ENCODE measurements at regions not wholly inside any gene's neighbourhood (a gene's known extent, or its start where the extent isn't known, plus 50 kb on each side); places are given as distances from the start of the nearest gene placed in this dataset.

DNA sequence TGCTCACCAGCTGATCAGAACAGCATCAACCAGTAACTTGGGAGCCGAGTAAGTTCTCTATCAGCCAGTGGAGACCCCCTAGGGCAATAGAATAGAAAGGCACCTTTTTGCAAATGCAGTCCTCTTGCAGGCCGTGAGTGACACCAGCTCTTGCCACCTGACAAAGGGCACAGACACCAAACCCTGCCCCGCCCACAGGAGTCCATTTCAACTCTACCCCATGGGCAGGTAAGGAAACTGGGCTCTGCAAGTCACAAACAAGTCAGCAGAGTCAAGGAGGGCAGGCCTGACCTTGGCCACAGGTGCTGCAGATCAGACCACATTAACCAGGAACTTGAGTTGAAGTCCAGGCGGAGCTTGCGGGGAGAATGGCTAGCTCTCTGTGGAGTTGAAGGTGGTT lies 77.4 kb upstream of the SPATA13 start:
- ChIA-PET POLR2A (no interaction called here), CTCF (no interaction called here)
- H3K4me3 ChIP-seq = no peak overlapping the region
- DNase-seq (ENCODE audit: low read depth in 1 of 2, low spot score in 1 of 2) (no peak), ATAC-seq (no peak), FAIRE-seq (no peak)
- H3K4me2 ChIP-seq = no peak overlapping the region
- H3K27ac ChIP-seq = no peak overlapping the region
- H3K4me1 ChIP-seq = peaks cover 12% of the 10 kb centered on the region
- no peaks in the 10 kb centered on the region for H3K9me3 ChIP-seq
- 78% methylated on average over 4 of the region's 5 CpGs for WGBS (ENCODE audit: missing lambda C conversion rate)
- no peak for TF ChIP-seq SREBF2 (IDR thresholded peaks at IDR 0.05)
- TF ChIP-seq NR3C1 (IDR thresholded peaks at IDR 0.05) = no peak
- TF ChIP-seq RARB (CRISPR knock-in tag; IDR thresholded peaks at IDR 0.05) = no peak
- no peak for TF ChIP-seq MAZ (IDR thresholded peaks at IDR 0.05; ENCODE audit: borderline replicate concordance, low read depth, low read length)
- no peak for TF ChIP-seq TFCP2L1 (CRISPR knock-in tag; IDR thresholded peaks at IDR 0.05)
- no peak for TF ChIP-seq NFE2L2 (conservative IDR thresholded peaks at IDR 0.05; ENCODE audit: low read length)
- TF ChIP-seq MYC (IDR thresholded peaks at IDR 0.05; ENCODE audit: borderline replicate concordance, low read length) = no peak
- TF ChIP-seq ESRRA (IDR thresholded peaks at IDR 0.05; ENCODE audit: borderline replicate concordance, low read length) = no peak
- no peak for TF ChIP-seq HOXB5 (CRISPR knock-in tag; IDR thresholded peaks at IDR 0.05)
- TF ChIP-seq PHF8 (IDR thresholded peaks at IDR 0.05; ENCODE audit: borderline replicate concordance, low read depth) = no peak
- TF ChIP-seq KDM1A (IDR thresholded peaks at IDR 0.05; ENCODE audit: low read depth) = no peak
- no peak for TF ChIP-seq POLR2AphosphoS2 (conservative IDR thresholded peaks at IDR 0.05; ENCODE audit: low read length)
- TF ChIP-seq, protein P1, sequence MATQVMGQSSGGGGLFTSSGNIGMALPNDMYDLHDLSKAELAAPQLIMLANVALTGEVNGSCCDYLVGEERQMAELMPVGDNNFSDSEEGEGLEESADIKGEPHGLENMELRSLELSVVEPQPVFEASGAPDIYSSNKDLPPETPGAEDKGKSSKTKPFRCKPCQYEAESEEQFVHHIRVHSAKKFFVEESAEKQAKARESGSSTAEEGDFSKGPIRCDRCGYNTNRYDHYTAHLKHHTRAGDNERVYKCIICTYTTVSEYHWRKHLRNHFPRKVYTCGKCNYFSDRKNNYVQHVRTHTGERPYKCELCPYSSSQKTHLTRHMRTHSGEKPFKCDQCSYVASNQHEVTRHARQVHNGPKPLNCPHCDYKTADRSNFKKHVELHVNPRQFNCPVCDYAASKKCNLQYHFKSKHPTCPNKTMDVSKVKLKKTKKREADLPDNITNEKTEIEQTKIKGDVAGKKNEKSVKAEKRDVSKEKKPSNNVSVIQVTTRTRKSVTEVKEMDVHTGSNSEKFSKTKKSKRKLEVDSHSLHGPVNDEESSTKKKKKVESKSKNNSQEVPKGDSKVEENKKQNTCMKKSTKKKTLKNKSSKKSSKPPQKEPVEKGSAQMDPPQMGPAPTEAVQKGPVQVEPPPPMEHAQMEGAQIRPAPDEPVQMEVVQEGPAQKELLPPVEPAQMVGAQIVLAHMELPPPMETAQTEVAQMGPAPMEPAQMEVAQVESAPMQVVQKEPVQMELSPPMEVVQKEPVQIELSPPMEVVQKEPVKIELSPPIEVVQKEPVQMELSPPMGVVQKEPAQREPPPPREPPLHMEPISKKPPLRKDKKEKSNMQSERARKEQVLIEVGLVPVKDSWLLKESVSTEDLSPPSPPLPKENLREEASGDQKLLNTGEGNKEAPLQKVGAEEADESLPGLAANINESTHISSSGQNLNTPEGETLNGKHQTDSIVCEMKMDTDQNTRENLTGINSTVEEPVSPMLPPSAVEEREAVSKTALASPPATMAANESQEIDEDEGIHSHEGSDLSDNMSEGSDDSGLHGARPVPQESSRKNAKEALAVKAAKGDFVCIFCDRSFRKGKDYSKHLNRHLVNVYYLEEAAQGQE (IDR thresholded peaks at IDR 0.05) = no peak
- TF ChIP-seq, protein P2, sequence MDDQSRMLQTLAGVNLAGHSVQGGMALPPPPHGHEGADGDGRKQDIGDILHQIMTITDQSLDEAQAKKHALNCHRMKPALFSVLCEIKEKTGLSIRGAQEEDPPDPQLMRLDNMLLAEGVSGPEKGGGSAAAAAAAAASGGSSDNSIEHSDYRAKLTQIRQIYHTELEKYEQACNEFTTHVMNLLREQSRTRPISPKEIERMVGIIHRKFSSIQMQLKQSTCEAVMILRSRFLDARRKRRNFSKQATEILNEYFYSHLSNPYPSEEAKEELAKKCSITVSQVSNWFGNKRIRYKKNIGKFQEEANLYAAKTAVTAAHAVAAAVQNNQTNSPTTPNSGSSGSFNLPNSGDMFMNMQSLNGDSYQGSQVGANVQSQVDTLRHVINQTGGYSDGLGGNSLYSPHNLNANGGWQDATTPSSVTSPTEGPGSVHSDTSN (IDR thresholded peaks at IDR 0.05) = no peak
- TF ChIP-seq TP53 (CRISPR knock-in tag; IDR thresholded peaks at IDR 0.05) = no peak
- TF ChIP-seq, protein P3, sequence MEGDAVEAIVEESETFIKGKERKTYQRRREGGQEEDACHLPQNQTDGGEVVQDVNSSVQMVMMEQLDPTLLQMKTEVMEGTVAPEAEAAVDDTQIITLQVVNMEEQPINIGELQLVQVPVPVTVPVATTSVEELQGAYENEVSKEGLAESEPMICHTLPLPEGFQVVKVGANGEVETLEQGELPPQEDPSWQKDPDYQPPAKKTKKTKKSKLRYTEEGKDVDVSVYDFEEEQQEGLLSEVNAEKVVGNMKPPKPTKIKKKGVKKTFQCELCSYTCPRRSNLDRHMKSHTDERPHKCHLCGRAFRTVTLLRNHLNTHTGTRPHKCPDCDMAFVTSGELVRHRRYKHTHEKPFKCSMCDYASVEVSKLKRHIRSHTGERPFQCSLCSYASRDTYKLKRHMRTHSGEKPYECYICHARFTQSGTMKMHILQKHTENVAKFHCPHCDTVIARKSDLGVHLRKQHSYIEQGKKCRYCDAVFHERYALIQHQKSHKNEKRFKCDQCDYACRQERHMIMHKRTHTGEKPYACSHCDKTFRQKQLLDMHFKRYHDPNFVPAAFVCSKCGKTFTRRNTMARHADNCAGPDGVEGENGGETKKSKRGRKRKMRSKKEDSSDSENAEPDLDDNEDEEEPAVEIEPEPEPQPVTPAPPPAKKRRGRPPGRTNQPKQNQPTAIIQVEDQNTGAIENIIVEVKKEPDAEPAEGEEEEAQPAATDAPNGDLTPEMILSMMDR (IDR thresholded peaks at IDR 0.05) = no peak
- TF ChIP-seq, protein P4, sequence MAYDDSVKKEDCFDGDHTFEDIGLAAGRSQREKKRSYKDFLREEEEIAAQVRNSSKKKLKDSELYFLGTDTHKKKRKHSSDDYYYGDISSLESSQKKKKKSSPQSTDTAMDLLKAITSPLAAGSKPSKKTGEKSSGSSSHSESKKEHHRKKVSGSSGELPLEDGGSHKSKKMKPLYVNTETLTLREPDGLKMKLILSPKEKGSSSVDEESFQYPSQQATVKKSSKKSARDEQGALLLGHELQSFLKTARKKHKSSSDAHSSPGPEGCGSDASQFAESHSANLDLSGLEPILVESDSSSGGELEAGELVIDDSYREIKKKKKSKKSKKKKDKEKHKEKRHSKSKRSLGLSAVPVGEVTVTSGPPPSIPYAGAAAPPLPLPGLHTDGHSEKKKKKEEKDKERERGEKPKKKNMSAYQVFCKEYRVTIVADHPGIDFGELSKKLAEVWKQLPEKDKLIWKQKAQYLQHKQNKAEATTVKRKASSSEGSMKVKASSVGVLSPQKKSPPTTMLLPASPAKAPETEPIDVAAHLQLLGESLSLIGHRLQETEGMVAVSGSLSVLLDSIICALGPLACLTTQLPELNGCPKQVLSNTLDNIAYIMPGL (CRISPR knock-in tag; IDR thresholded peaks at IDR 0.05; ENCODE audit: borderline replicate concordance) = no peak

DNA sequence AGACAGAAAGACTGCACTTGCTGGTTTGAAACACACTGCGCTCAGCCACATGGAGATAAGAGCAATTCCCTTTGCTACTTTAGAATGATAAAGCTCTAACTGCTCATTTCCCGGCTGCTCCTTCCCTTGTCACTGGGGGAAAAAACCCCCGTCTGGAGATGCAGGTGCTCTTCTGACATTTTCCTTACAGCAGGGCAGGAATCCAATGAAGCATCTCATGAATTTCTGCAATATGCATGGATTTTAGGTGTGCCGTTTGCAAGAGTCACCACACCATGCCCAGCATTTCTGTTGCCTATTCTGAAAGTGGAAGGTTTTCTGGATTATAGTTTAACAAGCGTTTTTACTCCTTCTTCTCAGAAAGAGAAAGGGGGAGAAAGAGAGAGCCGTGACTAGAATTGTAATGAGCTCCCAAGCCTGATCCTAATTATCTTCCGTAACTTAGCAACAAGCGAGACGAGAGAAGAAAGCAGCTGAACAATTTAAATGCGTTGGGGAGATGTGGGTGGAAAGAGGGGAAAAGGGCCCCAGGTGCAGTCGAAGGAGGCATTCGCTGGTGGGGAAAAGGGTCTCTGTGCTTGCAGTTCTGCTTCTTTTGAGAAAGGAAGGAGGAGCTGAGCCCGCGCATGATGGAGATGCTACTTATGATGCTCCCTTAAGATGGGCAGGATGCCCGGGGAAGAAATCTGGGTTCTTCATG lies 76.6 kb upstream of the SPATA13 start:
- Histone ChIP-seq H3K27ac (no peak overlapping the region), H3K9me3 (no peaks in the 10 kb centered on the region), H3K4me3 (no peak overlapping the region), H3K4me2 (no peak overlapping the region), H3K4me1 (peaks cover 12% of the 10 kb centered on the region)
- 88% methylated on average over 15 of the region's 15 CpGs for WGBS (ENCODE audit: missing lambda C conversion rate)
- ATAC-seq (no peak), DNase-seq (ENCODE audit: low read depth in 1 of 2, low spot score in 1 of 2) (no peak), FAIRE-seq (no peak)
- POLR2A ChIA-PET = no interaction called here
- no peak for TF ChIP-seq ZNF302 (CRISPR knock-in tag; IDR thresholded peaks at IDR 0.05)
- no peak for TF ChIP-seq NFE2L2 (conservative IDR thresholded peaks at IDR 0.05; ENCODE audit: low read length)
- no peak for TF ChIP-seq EP300 (IDR thresholded peaks at IDR 0.05)
- TF ChIP-seq JUNB (IDR thresholded peaks at IDR 0.05) = no peak
- TF ChIP-seq JUN (IDR thresholded peaks at IDR 0.05) = no peak
- TF ChIP-seq HOXB13 (CRISPR knock-in tag; IDR thresholded peaks at IDR 0.05; ENCODE audit: low read depth) = no peak
- no peak for TF ChIP-seq MAFK (IDR thresholded peaks at IDR 0.05; ENCODE audit: partially characterized antibody)
- TF ChIP-seq CBX2 (IDR thresholded peaks at IDR 0.05; ENCODE audit: borderline replicate concordance, low read depth) = no peak
- no peak for TF ChIP-seq CHD2 (IDR thresholded peaks at IDR 0.05; ENCODE audit: low read length, partially characterized antibody)
- TF ChIP-seq TP53 (CRISPR knock-in tag; IDR thresholded peaks at IDR 0.05) = no peak
- TF ChIP-seq, protein P5, sequence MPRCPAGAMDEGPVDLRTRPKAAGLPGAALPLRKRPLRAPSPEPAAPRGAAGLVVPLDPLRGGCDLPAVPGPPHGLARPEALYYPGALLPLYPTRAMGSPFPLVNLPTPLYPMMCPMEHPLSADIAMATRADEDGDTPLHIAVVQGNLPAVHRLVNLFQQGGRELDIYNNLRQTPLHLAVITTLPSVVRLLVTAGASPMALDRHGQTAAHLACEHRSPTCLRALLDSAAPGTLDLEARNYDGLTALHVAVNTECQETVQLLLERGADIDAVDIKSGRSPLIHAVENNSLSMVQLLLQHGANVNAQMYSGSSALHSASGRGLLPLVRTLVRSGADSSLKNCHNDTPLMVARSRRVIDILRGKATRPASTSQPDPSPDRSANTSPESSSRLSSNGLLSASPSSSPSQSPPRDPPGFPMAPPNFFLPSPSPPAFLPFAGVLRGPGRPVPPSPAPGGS (IDR thresholded peaks at IDR 0.05) = no peak
- TF ChIP-seq SREBF2 (IDR thresholded peaks at IDR 0.05) = no peak
- TF ChIP-seq, protein P4 (CRISPR knock-in tag; IDR thresholded peaks at IDR 0.05; ENCODE audit: borderline replicate concordance) = no peak
- CTCF ChIA-PET = no interaction called here
